ENCODE measurements at regions not wholly inside any gene's neighbourhood (a gene's known extent, or its start where the extent isn't known, plus 50 kb on each side); places are given as distances from the start of the nearest gene placed in this dataset.

DNA sequence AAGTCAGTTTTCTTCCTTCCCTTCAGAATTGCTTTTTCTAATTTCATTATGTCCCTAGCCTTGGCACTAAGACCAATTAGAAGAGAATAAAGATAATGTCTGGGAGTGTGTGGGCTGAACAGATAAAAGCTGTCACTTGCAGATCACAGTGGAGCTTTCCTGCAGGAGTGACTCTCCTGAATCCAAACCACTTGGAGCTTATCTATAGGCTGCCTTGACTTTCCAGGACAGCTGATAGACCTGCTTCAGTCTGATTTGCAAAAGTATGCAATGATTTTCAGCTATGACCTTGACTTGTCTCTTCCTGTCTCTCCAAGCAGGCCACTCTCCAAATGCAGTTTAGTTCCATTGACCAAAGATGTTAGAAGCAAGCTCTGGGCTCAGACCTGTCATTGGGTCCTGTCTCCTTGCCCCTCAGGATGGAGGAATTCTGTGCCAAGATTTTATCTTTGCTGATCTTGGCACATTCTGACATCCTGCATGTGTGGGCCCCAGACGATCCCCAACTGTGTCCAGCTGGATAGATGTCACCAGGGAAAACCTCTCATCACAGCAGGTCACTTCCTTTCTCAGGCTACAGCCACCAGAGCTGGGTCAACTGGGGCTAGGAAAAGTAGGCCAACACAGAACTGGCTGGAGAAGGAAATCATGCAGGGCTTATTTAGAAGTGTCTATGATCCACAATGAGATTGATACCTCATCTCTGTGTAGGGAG, 120.9 kb upstream of the ZNF438 start:
- DNase-seq = no peak
- in situ Hi-C loops (cut with HindIII; ENCODE audit: low pct_ligation_motif_present, low sequenced_read_pairs) = no loop called here
- H3K27ac ChIP-seq = no peak overlapping the region
- TF ChIP-seq, protein P1, sequence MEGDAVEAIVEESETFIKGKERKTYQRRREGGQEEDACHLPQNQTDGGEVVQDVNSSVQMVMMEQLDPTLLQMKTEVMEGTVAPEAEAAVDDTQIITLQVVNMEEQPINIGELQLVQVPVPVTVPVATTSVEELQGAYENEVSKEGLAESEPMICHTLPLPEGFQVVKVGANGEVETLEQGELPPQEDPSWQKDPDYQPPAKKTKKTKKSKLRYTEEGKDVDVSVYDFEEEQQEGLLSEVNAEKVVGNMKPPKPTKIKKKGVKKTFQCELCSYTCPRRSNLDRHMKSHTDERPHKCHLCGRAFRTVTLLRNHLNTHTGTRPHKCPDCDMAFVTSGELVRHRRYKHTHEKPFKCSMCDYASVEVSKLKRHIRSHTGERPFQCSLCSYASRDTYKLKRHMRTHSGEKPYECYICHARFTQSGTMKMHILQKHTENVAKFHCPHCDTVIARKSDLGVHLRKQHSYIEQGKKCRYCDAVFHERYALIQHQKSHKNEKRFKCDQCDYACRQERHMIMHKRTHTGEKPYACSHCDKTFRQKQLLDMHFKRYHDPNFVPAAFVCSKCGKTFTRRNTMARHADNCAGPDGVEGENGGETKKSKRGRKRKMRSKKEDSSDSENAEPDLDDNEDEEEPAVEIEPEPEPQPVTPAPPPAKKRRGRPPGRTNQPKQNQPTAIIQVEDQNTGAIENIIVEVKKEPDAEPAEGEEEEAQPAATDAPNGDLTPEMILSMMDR (IDR thresholded peaks at IDR 0.05; ENCODE audit: low read depth, low read length, missing control alignments) = no peak
- no peaks in the 10 kb centered on the region for H3K36me3 ChIP-seq (replicated peaks)
- H3K4me3 ChIP-seq (ENCODE audit: low read depth, low read length) = no peak overlapping the region
- H3K27me3 ChIP-seq (replicated peaks) = no peaks in the 10 kb centered on the region

DNA sequence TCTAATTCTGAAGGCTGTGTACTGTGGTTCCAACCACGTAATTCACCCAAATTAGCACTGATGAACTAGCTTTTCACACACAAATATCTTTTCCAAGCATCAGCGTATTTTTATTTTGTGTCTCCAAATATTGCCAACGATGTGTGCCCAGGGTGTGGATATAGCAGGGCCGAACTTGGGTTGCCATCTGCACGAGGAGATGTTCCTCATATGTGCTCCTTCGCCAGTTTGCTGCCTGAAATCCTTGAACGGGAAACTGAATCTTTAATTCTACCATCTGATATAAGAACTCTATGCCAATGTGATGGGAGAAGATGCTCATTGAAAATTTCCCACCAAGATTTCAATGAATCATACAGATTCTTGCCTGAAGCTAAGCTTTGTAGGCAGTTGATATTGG, 121.5 kb upstream of the ZNF438 start:
- H3K36me3 ChIP-seq (replicated peaks) = no peaks in the 10 kb centered on the region
- no peak overlapping the region for H3K27ac ChIP-seq
- TF ChIP-seq, protein P1 (IDR thresholded peaks at IDR 0.05; ENCODE audit: low read depth, low read length, missing control alignments) = no peak
- H3K4me3 ChIP-seq (ENCODE audit: low read depth, low read length) = no peak overlapping the region
- in situ Hi-C loops (cut with HindIII; ENCODE audit: low pct_ligation_motif_present, low sequenced_read_pairs) = no loop called here
- DNase-seq = no peak
- H3K27me3 ChIP-seq (replicated peaks) = no peaks in the 10 kb centered on the region

DNA sequence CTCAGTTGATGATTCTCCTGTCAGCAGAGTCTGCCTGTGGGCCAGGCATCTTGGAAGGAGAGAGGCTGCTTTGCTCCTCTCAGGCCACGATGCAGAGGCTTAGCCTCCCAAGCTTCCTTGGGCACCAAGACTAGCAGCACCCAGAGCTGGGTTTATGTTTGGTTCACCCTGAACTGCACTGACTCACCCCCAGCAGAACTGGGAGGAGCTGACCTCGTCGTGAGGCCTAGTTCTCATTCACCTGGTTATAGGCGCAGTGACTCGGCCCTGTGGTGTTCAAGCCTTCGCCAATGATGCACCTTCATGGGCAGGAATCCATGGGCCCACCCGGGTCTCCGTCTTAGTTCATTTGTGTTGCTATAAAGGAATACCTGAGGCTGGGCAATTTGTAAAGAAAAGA, 122.0 kb upstream of the ZNF438 start:
- Histone ChIP-seq H3K27ac (no peak overlapping the region), H3K36me3 (replicated peaks) (no peaks in the 10 kb centered on the region), H3K27me3 (replicated peaks) (no peaks in the 10 kb centered on the region), H3K4me3 (ENCODE audit: low read depth, low read length) (no peak overlapping the region)
- TF ChIP-seq, protein P1 (IDR thresholded peaks at IDR 0.05; ENCODE audit: low read depth, low read length, missing control alignments) = no peak
- in situ Hi-C loops (cut with HindIII; ENCODE audit: low pct_ligation_motif_present, low sequenced_read_pairs) = no loop called here
- DNase-seq = no peak

DNA sequence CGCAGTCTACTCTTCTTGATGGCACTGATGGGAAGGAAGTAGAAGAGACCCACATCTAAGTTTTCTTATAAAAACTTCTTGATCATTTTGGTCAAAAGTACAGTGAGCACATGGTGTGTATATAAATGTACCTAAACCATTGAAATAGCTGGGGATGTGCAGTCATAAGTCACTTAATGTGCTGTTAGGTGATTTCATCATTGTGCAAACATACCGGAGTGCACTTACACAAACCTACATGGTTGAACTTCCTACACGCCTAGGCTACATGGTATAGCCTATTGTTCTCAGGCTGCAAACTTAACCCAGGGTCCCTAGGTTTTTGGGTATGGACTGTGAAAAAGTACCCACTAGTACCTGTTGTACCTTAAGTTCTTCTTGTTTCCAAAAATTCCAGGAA, 123.3 kb upstream of the ZNF438 start:
- TF ChIP-seq, protein P1 (IDR thresholded peaks at IDR 0.05; ENCODE audit: low read depth, low read length, missing control alignments) = no peak
- in situ Hi-C loops (cut with HindIII; ENCODE audit: low pct_ligation_motif_present, low sequenced_read_pairs) = no loop called here
- Histone ChIP-seq H3K36me3 (replicated peaks) (no peaks in the 10 kb centered on the region), H3K27me3 (replicated peaks) (no peaks in the 10 kb centered on the region), H3K27ac (no peak overlapping the region), H3K4me3 (ENCODE audit: low read depth, low read length) (no peak overlapping the region)
- no peak for DNase-seq

DNA sequence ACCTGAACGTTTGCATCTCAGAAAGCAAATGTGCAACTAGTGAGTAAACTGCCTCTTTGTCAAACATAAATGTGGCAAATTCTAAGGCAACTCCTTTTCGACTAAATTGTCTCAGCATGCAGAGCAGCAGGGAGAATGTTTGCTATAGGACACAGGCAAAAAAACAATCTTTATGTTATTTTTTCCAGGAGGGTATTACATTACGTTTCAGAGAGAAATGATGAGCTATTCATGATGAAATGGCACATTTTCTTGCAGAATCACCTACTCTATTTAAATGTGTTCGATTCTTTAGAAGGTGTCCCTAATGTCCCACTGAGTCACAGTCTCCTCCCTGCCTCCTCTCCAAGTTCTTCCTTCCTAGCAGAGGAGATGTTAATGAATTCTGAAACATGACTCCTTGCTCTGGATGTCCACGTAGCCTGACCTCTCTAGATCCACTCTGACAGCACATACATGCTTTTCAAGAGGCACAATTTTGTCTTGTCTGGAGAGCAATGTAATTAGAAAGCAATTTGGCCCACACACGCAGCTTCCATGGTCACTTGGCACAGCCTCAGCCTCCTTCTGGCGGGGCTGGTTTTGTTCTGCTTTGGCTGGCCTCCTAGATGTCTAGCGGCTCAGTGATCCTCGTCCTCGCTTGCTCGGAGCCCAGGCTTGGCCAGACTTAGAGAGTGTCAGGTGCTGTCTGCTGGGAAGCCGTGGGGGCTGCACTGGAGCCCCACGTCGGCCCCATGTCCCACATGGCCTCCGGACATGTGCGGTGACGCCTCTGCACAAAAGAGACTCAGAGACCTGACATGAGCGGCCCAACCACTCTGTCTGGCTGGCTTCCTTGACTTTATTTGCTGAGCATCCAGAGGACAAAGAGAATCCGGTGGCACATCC, 125.7 kb upstream of the ZNF438 start:
- Histone ChIP-seq H3K27ac (no peak overlapping the region), H3K4me3 (ENCODE audit: low read depth, low read length) (no peak overlapping the region), H3K36me3 (replicated peaks) (no peaks in the 10 kb centered on the region), H3K27me3 (replicated peaks) (no peaks in the 10 kb centered on the region)
- in situ Hi-C loops (cut with HindIII; ENCODE audit: low pct_ligation_motif_present, low sequenced_read_pairs) = no loop called here
- DNase-seq = no peak
- TF ChIP-seq, protein P1 (IDR thresholded peaks at IDR 0.05; ENCODE audit: low read depth, low read length, missing control alignments) = no peak
